Fibroblast of mammary gland (primary cell): ENCODE measurements at regions not wholly inside any gene's neighbourhood (a gene's known extent, or its start where the extent isn't known, plus 50 kb on each side); places are given as distances from the start of the nearest gene placed in this dataset.

Experiments used
- DNase-seq: peaks from one replicate; pipeline ENCODE4 v3.0.0-alpha.2; 2010; ENCODE audit warnings: low read depth
- H3K4me3 ChIP-seq: 2 replicates; pipeline ENCODE4 v1.5.1; 2011; ENCODE audit warnings: low read depth, mild to moderate bottlenecking, low read length, moderate library complexity; ENCODE audit not compliant: control insufficient read depth
- TF ChIP-seq, protein P1 (sequence below): conservative IDR thresholded peaks from 2 replicates; pipeline ENCODE4 v1.5.1; 2011; ENCODE audit warnings: low read depth, low read length, inconsistent platforms; ENCODE audit not compliant: control insufficient read depth, insufficient read depth

DNA sequence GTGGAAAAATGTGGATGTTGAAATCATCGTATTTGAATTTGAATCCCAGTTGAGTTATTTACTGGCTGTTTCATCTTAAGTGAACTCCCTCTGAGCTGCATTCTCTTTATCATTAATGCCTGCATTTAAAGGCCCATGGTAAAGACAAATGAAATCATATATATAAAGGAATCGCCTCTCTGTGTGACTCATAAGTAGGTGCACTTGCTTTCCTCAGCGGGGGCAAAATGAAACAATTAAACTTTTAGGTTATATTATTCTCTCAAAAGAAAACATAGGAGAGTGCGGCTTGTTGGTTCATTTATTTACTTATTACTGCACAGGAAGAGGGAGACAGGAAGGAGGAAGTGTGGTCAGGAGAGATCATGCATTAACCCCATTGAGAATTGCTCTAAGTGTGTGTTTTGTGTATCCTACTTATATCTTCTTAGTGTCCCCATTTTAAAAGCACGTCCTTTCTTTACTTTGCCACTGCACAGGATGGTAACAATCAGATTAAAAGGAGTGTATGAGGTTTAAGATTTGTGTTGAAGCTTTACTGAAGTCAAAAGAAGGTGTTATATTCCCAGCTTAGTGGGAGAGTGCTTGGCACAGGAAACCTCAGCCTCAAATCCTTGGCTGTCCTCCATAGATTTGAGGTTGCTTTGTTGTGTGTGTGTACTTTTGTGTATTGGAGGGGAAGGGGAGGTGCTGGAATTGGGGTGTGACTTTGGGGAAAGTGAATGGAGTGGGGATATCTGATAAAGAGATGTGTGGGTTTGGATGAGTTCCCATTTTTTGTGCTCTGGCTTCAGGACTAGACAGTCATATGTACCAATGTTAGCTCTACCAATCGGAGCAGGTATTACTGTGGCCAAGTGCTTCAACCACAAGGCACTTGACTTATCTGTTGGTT, 595.8 kb upstream of the NR2F2 start:
- DNase-seq, result no peak

DNA sequence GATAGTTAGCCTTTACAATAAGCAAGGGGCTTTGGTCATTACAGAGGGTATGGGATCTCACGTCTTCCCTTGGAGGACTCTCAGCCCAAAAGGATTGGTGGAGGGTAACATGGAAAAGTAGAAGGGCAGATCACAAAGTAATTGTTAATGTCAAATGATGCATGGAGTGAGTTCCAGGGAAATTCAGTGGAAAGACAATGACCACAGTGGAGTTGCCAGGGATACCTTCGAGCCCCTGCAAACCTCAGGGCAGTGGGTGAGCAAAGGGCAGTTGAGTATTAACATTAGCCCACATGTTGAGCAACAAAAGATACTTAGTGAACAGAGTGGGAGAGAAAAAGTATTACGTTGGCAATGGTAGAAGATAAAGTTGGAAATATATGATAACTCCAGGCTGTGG, 593.4 kb upstream of the NR2F2 start:
- H3K4me3 ChIP-seq, result no peak overlapping the region
- no peak for DNase-seq
- TF ChIP-seq, protein P1, sequence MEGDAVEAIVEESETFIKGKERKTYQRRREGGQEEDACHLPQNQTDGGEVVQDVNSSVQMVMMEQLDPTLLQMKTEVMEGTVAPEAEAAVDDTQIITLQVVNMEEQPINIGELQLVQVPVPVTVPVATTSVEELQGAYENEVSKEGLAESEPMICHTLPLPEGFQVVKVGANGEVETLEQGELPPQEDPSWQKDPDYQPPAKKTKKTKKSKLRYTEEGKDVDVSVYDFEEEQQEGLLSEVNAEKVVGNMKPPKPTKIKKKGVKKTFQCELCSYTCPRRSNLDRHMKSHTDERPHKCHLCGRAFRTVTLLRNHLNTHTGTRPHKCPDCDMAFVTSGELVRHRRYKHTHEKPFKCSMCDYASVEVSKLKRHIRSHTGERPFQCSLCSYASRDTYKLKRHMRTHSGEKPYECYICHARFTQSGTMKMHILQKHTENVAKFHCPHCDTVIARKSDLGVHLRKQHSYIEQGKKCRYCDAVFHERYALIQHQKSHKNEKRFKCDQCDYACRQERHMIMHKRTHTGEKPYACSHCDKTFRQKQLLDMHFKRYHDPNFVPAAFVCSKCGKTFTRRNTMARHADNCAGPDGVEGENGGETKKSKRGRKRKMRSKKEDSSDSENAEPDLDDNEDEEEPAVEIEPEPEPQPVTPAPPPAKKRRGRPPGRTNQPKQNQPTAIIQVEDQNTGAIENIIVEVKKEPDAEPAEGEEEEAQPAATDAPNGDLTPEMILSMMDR, result no peak

More for the DNA sequence above, 595.8 kb upstream of the NR2F2 start:
- TF ChIP-seq, protein P1, result no peak
- no peak overlapping the region for H3K4me3 ChIP-seq

DNA sequence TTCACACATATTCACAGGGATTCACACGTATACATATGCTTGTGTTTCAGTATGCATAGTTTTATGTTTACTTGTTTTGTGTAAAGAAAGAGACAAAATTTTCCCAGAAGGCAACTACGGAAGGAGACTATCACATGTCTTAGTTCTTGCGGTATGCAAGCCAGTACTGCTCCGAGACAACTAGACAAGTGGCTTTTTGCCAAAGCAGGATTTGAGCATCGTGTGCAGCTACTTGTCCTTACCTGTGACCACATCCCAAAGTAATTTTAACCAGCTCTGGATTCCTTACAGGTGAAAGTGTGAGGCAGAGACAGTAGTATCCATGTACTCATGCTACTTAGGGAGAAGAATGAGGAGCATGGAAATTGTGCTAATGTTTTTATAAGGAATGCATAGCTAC, 591.4 kb upstream of the NR2F2 start:
- TF ChIP-seq, protein P1, result no peak
- DNase-seq, result no peak

DNA sequence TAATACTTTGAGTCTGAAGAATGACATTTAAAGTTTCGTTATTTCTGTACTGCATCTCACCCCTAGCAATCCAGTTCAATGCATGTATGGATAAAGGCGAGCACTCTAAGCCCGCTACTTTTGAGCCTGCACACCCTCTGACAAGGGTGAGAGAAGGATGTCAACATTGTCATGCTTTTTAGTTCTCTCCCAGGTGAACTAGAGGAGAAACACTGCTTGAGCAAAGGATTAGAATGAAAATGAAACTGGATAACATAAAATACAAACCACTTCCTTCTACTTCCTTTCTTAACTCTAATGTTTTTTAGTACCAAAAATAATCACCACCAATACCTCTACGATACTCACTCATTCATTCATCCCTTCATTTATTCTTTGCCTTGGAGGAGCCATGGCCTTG, 588.7 kb upstream of the NR2F2 start:
- TF ChIP-seq, protein P1, result no peak
- no peak overlapping the region for H3K4me3 ChIP-seq
- DNase-seq, result no peak

More for the DNA sequence above, 591.4 kb upstream of the NR2F2 start:
- no peak overlapping the region for H3K4me3 ChIP-seq

DNA sequence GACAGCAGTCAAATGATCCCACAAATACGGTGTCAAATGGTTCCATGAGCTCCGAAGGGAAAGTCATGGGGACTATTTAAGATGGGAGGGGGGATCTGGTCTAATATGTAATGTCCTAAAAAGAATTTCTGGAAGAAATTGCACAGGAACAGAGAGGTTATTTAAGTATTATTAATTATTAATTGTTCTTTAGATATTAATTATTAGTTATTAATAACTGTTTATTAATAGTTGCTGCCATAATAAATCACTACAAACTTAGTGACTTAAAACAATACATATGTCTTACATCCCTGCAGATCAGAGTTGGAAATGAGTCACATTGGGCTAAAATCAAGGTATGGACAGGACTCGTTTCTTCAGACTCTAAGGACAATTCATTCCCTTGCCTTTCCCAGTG, 588.2 kb upstream of the NR2F2 start:
- TF ChIP-seq, protein P1, result no peak
- no peak for DNase-seq
- H3K4me3 ChIP-seq, result no peak overlapping the region

DNA sequence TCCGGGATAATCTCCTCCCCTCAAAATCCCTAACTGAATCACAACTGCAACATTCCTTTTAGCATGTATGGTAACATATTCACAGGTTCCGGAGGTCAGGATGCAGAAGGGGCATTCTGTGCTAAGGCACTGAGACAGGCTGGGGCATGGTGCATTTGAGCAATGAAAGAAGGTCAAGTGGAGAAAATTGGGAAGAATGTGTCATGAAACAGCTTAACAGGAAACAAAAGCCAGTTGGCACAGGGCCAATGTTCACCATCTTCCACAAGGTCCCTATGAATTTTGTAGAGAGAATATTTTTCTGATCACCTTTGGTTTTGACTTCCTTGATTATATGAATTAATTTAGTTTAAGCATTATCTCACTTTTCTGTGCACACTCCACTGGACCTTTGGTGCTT, 587.7 kb upstream of the NR2F2 start:
- TF ChIP-seq, protein P1, result no peak
- DNase-seq, result peak; percentile 14
- no peak overlapping the region for H3K4me3 ChIP-seq

DNA sequence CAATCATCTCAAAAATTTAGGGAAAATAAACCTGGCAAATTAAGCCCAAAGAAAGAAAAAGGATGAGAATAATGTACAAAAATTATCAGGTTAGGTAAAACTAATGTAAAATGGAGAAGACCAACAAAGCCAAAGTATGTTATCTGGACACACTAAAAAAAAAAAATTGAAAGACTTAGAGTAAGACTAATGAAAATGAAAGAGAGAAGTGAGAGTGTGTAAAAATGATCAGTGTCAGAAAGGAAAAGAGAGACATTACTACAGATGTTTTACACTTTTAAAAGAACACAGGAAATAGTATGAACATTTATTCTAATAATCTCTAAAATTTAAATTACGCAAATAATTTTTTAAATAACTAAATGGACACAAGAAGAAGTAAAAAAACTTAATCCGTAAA, 573.3 kb upstream of the NR2F2 start:
- TF ChIP-seq, protein P1, result no peak
- no peak overlapping the region for H3K4me3 ChIP-seq
- no peak for DNase-seq
